ENCODE measurements at regions not wholly inside any gene's neighbourhood (a gene's known extent, or its start where the extent isn't known, plus 50 kb on each side); places are given as distances from the start of the nearest gene placed in this dataset.

DNA sequence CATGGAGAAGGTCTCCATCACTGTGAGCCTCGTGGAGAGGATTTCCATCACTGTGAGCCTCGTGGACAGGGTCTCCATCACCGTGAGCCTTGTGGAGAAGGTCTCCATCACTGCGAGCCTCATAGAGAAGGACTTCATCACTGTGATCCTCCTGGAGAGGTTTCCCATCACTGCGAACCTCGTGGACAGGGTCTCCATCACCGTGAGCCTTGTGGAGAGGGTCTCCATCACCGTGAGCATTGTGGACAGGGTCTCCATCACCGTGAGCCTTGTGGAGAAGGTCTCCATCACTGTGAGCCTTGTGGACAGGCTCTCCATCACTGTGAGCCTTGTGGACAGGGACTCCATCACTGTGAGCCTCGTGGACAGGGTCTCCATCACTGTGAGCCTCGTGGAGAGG lies 140.4 kb downstream of the ERMARD start:
- Histone ChIP-seq H3K36me3 (ENCODE audit: insufficient read depth, low read length) (no peaks in the 10 kb centered on the region), H3K27me3 (ENCODE audit: control insufficient read depth in 1 of 2, insufficient read depth in 2 of 2, low read length in 2 of 2) (no peaks in the 10 kb centered on the region), H3K9me3 (ENCODE audit: low read length) (no peaks in the 10 kb centered on the region), H3K4me1 (ENCODE audit: insufficient read depth, low read length) (no peaks in the 10 kb centered on the region), H3K9ac (ENCODE audit: low read length) (no peak overlapping the region), H3K27ac (ENCODE audit: low read depth, low read length) (no peak overlapping the region), H3K4me3 (ENCODE audit: low read depth in 1 of 2, low read length in 2 of 2) (no peak overlapping the region)

DNA sequence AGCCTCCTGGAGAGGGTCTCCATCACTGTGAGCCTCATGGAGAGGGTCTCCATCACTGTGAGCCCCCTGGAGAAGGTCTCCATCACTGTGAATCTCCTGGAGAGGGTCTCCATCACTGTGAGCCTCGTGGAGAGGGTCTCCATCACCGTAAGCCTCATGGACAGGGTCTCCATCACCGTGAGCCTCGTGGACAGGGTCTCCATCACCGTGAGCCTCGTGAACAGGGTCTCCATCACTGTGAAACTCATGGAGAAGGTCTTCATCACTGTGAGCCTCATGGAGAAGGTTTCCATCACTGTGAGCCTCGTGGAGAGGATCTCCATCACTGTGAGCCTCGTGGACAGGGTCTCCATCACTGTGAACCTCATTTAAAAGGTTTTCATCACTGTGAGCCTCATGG lies 140.0 kb downstream of the ERMARD start:
- Histone ChIP-seq H3K36me3 (ENCODE audit: insufficient read depth, low read length) (no peaks in the 10 kb centered on the region), H3K27me3 (ENCODE audit: control insufficient read depth in 1 of 2, insufficient read depth in 2 of 2, low read length in 2 of 2) (no peaks in the 10 kb centered on the region), H3K4me1 (ENCODE audit: insufficient read depth, low read length) (no peaks in the 10 kb centered on the region), H3K4me3 (ENCODE audit: low read depth in 1 of 2, low read length in 2 of 2) (no peak overlapping the region), H3K9ac (ENCODE audit: low read length) (no peak overlapping the region), H3K9me3 (ENCODE audit: low read length) (no peaks in the 10 kb centered on the region), H3K27ac (ENCODE audit: low read depth, low read length) (no peak overlapping the region)

DNA sequence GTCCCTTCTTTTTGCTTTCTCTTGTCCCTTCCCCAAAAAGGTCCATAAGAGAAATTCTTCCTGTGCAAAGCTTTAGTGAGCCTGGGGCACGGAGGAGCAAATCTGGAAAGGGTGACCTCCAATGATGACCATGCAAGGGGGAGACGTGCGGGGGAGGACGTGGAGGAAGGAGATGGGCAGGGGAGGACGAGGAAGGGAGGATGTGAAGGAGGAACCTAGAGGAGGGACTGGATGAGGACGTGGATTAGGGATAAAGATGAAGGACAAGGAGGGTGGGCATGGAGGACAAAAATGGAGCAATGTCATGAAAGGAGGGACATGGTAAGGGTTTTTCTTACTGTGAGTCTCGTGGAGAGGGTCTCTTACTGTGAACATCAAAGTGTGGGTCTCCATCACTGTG lies 139.5 kb downstream of the ERMARD start:
- Histone ChIP-seq H3K9me3 (ENCODE audit: low read length) (no peaks in the 10 kb centered on the region), H3K27me3 (ENCODE audit: control insufficient read depth in 1 of 2, insufficient read depth in 2 of 2, low read length in 2 of 2) (no peaks in the 10 kb centered on the region), H3K4me1 (ENCODE audit: insufficient read depth, low read length) (no peaks in the 10 kb centered on the region), H3K27ac (ENCODE audit: low read depth, low read length) (no peak overlapping the region), H3K36me3 (ENCODE audit: insufficient read depth, low read length) (no peaks in the 10 kb centered on the region), H3K9ac (ENCODE audit: low read length) (no peak overlapping the region), H3K4me3 (ENCODE audit: low read depth in 1 of 2, low read length in 2 of 2) (no peak overlapping the region)

DNA sequence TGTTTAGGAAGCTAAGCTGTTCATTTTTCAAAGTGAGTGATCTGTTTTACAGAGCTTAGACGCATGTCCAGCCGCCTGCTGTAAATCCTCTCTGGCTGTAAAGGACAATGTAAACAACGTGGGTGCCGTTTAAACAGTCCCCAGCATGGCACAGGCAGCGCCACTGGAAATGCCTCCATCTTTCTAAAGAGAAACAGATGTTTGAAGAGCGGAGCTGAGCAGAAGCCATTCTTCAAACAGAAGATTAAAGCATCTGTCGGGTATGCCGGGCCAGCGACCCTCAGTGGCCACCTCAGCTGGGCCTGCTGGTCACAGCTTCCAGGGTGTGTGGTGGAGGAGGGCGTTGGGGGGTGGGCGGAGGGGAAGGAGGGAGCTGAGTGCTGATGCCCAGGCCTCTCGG lies 138.6 kb downstream of the ERMARD start:
- Histone ChIP-seq H3K27ac (ENCODE audit: low read depth, low read length) (no peak overlapping the region), H3K27me3 (ENCODE audit: control insufficient read depth in 1 of 2, insufficient read depth in 2 of 2, low read length in 2 of 2) (no peaks in the 10 kb centered on the region), H3K4me1 (ENCODE audit: insufficient read depth, low read length) (no peaks in the 10 kb centered on the region), H3K4me3 (ENCODE audit: low read depth in 1 of 2, low read length in 2 of 2) (no peak overlapping the region), H3K36me3 (ENCODE audit: insufficient read depth, low read length) (no peaks in the 10 kb centered on the region), H3K9ac (ENCODE audit: low read length) (no peak overlapping the region), H3K9me3 (ENCODE audit: low read length) (no peaks in the 10 kb centered on the region)

DNA sequence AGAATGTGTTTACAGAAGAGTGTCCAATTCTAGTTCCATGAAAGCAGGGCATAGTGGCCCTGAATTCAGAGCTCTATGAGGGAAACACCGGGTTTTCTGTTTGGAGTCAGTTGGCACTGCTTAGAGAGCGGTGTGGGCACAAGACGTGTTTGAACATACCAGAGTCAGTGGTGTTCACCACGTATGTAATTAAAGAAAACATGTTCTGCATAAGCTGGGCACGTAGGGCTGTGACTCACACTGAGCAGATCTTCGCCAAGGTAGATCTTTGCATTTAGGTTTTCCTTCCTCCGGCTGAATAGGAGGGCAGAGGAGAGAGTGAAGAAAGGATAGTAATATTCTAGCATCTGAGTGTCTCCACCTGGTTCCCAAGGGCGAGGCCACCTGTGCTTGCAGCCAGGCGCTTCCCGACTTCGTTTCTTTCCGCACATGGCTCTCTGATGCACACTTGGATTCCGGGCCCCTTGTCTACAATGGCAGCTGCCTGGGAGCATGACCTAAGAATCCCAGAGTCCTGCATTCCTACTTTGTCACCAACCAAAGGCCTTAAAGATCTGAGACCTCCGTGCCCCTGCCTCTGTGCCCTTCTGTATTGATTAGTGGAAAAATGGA lies 136.2 kb downstream of the ERMARD start:
- Histone ChIP-seq H3K27me3 (ENCODE audit: control insufficient read depth in 1 of 2, insufficient read depth in 2 of 2, low read length in 2 of 2) (no peaks in the 10 kb centered on the region), H3K27ac (ENCODE audit: low read depth, low read length) (no peak overlapping the region), H3K36me3 (ENCODE audit: insufficient read depth, low read length) (no peaks in the 10 kb centered on the region), H3K4me3 (ENCODE audit: low read depth in 1 of 2, low read length in 2 of 2) (no peak overlapping the region), H3K4me1 (ENCODE audit: insufficient read depth, low read length) (peaks cover 7% of the 10 kb centered on the region), H3K9ac (ENCODE audit: low read length) (no peak overlapping the region), H3K9me3 (ENCODE audit: low read length) (no peaks in the 10 kb centered on the region)

DNA sequence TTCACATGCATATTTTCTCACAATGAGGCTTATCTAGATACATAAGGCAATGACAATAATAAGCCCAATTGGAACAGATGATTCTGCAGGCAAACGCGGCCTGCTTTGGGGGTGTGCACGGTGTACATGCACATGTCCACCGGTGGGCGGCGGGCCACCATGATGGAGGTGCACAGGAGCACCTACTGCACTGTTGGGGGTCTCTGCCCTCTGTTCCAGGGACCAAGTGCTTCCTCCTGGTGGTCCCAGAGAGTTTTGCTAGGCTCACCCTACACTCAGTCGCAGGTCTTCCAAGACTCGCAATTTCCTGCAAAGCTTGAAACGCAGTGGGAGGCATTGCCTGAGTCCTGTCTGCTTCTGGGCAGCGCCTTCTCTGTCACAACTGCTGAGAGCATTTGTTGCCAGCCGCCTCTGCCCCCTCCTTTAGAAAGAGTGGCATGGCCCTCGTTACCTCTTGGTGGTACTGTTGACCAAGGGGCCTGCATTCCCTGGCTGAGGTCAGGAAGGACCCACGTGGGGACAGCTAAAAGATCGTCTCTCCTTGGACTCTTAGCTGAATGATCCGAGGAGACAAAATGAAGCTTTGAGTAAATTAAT lies 135.3 kb downstream of the ERMARD start:
- H3K27ac ChIP-seq (ENCODE audit: low read depth, low read length): no peak overlapping the region
- peaks cover 9% of the 10 kb centered on the region for H3K4me1 ChIP-seq (ENCODE audit: insufficient read depth, low read length)
- H3K9ac ChIP-seq (ENCODE audit: low read length): no peak overlapping the region
- no peaks in the 10 kb centered on the region for H3K9me3 ChIP-seq (ENCODE audit: low read length)
- H3K27me3 ChIP-seq (ENCODE audit: control insufficient read depth in 1 of 2, insufficient read depth in 2 of 2, low read length in 2 of 2): no peaks in the 10 kb centered on the region
- no peak overlapping the region for H3K4me3 ChIP-seq (ENCODE audit: low read depth in 1 of 2, low read length in 2 of 2)
- no peaks in the 10 kb centered on the region for H3K36me3 ChIP-seq (ENCODE audit: insufficient read depth, low read length)

DNA sequence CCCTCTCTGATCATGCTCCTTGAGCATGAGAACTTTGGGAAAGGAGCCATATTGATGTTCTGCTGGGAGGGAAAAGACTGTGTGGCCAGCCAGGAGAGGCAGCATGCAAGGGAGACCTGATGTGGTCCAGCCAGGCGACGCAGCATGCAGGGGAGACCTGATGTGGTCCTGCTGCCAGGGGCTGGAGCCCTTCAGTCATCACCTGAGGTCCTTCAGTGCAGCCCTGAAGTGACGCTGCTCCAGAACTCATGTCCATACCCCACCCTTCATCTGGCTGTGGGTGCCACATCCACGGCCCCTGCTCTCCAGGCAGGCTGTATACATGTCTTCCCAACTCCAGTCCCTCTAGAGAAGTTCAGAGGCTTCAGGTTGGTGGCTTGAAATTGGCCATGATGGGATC lies 134.4 kb downstream of the ERMARD start:
- no peak overlapping the region for H3K27ac ChIP-seq (ENCODE audit: low read depth, low read length)
- no peaks in the 10 kb centered on the region for H3K27me3 ChIP-seq (ENCODE audit: control insufficient read depth in 1 of 2, insufficient read depth in 2 of 2, low read length in 2 of 2)
- no peak overlapping the region for H3K4me3 ChIP-seq (ENCODE audit: low read depth in 1 of 2, low read length in 2 of 2)
- H3K4me1 ChIP-seq (ENCODE audit: insufficient read depth, low read length): peaks cover 9% of the 10 kb centered on the region
- no peak overlapping the region for H3K9ac ChIP-seq (ENCODE audit: low read length)
- H3K36me3 ChIP-seq (ENCODE audit: insufficient read depth, low read length): no peaks in the 10 kb centered on the region
- no peaks in the 10 kb centered on the region for H3K9me3 ChIP-seq (ENCODE audit: low read length)

DNA sequence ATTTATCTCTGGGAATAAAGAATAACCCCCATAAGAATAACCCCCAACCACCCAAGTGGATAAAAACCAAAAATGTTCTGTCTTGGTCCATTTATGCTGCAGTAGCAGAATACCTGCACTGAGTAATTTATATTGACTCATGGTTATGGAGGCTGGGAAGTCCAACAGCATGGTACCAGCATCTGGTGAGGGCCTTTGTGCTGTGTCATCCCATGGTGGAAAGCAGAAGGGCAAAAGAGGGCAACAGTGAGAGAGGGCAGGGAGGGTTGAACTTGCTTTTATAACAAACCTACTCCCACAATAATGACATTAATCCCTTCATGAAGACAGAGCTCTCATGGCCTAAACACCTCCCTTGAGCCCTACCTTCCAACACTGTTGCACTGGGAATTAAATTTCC lies 133.7 kb downstream of the ERMARD start:
- Histone ChIP-seq H3K4me1 (ENCODE audit: insufficient read depth, low read length) (peaks cover 9% of the 10 kb centered on the region), H3K9me3 (ENCODE audit: low read length) (no peaks in the 10 kb centered on the region), H3K27me3 (ENCODE audit: control insufficient read depth in 1 of 2, insufficient read depth in 2 of 2, low read length in 2 of 2) (no peaks in the 10 kb centered on the region), H3K4me3 (ENCODE audit: low read depth in 1 of 2, low read length in 2 of 2) (no peak overlapping the region), H3K27ac (ENCODE audit: low read depth, low read length) (no peak overlapping the region), H3K36me3 (ENCODE audit: insufficient read depth, low read length) (no peaks in the 10 kb centered on the region), H3K9ac (ENCODE audit: low read length) (no peak overlapping the region)

DNA sequence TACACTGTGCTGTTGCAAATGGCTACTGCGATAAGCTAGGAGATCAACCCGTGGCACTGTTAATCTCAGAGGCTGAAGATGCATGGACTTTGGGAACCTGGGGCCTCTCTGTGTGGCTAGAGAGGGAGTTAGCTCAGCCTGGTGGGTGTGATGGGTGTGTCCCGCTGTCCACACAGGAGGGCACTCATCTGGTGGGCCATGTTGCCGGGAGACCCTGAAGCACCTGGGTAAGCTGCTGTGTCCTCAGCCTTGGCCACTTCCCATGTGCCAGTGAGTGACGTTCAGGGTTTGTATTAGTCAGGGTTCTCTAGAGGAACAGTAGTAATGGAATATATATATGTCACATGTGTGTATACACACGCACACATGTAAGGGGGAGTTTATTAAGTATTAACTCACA lies 132.7 kb downstream of the ERMARD start:
- Histone ChIP-seq H3K36me3 (ENCODE audit: insufficient read depth, low read length) (no peaks in the 10 kb centered on the region), H3K9ac (ENCODE audit: low read length) (no peak overlapping the region), H3K27ac (ENCODE audit: low read depth, low read length) (no peak overlapping the region), H3K4me1 (ENCODE audit: insufficient read depth, low read length) (peaks cover 9% of the 10 kb centered on the region), H3K27me3 (ENCODE audit: control insufficient read depth in 1 of 2, insufficient read depth in 2 of 2, low read length in 2 of 2) (no peaks in the 10 kb centered on the region), H3K4me3 (ENCODE audit: low read depth in 1 of 2, low read length in 2 of 2) (no peak overlapping the region), H3K9me3 (ENCODE audit: low read length) (no peaks in the 10 kb centered on the region)

DNA sequence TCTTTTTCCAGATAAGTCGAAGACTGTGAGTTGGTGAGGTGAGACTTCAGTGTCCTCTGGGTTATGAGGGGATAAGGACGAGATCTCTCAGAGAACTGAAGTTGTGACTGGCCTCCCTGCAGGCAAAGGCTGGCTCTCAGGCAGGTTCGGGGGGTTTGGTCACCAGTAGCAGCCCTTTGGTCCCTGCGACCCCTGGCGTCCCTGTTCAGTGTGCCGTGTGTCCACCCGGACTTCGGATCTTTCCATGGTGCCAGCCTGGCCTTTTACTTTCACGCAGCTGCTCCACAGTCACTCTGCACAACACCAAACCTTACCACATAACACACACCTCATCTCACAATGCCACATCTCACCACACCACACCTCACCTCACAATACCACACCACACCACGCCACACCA lies 131.9 kb downstream of the ERMARD start:
- Histone ChIP-seq H3K9me3 (ENCODE audit: low read length) (no peaks in the 10 kb centered on the region), H3K4me3 (ENCODE audit: low read depth in 1 of 2, low read length in 2 of 2) (no peak overlapping the region), H3K27ac (ENCODE audit: low read depth, low read length) (no peak overlapping the region), H3K4me1 (ENCODE audit: insufficient read depth, low read length) (peaks cover 9% of the 10 kb centered on the region), H3K27me3 (ENCODE audit: control insufficient read depth in 1 of 2, insufficient read depth in 2 of 2, low read length in 2 of 2) (no peaks in the 10 kb centered on the region), H3K36me3 (ENCODE audit: insufficient read depth, low read length) (no peaks in the 10 kb centered on the region), H3K9ac (ENCODE audit: low read length) (no peak overlapping the region)

DNA sequence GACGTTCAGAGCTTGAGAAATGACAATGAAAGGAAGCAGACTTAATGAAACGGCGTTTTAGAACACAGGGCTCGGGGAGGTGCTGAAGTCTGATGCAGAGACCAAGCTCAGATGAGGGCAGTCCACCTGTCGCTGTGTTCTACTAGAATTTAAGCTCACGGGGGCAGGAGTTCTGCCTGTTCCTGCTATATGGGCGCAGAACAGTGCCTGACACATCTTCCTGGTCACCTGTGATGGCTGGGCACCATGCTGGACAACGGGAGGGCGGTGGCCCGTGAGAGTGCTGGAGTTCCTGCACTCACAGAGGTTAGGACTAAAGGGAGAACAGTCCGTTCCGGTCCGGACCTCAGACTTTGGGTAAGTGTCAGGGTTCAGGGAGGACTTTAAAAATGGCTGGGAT lies 130.6 kb downstream of the ERMARD start:
- Histone ChIP-seq H3K27ac (ENCODE audit: low read depth, low read length) (no peak overlapping the region), H3K4me3 (ENCODE audit: low read depth in 1 of 2, low read length in 2 of 2) (no peak overlapping the region), H3K9ac (ENCODE audit: low read length) (no peak overlapping the region), H3K4me1 (ENCODE audit: insufficient read depth, low read length) (peaks cover 9% of the 10 kb centered on the region), H3K27me3 (ENCODE audit: control insufficient read depth in 1 of 2, insufficient read depth in 2 of 2, low read length in 2 of 2) (no peaks in the 10 kb centered on the region), H3K9me3 (ENCODE audit: low read length) (no peaks in the 10 kb centered on the region), H3K36me3 (ENCODE audit: insufficient read depth, low read length) (no peaks in the 10 kb centered on the region)

DNA sequence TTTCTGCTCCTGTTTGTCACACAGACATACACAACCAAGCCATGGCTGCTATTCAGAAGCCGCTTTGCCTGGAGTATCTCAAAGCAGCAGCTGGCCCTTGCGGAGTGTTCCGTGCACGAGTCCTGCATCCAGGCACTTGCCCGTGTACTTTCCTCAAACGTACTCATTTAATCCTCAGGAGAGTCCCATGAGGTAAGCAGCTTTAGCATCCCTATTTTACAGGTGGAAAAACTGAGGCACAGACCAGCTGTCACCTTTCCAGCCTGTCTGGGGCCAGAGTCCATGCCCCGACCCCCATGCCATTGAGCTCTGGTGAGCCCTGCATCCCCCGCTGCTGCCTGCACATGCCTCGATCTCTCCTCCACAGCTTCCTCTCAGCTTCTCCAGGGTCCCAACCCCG lies 130.0 kb downstream of the ERMARD start:
- Histone ChIP-seq H3K9me3 (ENCODE audit: low read length) (no peaks in the 10 kb centered on the region), H3K36me3 (ENCODE audit: insufficient read depth, low read length) (no peaks in the 10 kb centered on the region), H3K4me1 (ENCODE audit: insufficient read depth, low read length) (peaks cover 9% of the 10 kb centered on the region), H3K4me3 (ENCODE audit: low read depth in 1 of 2, low read length in 2 of 2) (no peak overlapping the region), H3K27ac (ENCODE audit: low read depth, low read length) (no peak overlapping the region), H3K27me3 (ENCODE audit: control insufficient read depth in 1 of 2, insufficient read depth in 2 of 2, low read length in 2 of 2) (no peaks in the 10 kb centered on the region), H3K9ac (ENCODE audit: low read length) (no peak overlapping the region)

Data from muscle layer of colon (tissue), 2 donors.